ENCODE measurements at regions not wholly inside any gene's neighbourhood (a gene's known extent, or its start where the extent isn't known, plus 50 kb on each side); places are given as distances from the start of the nearest gene placed in this dataset.

DNA sequence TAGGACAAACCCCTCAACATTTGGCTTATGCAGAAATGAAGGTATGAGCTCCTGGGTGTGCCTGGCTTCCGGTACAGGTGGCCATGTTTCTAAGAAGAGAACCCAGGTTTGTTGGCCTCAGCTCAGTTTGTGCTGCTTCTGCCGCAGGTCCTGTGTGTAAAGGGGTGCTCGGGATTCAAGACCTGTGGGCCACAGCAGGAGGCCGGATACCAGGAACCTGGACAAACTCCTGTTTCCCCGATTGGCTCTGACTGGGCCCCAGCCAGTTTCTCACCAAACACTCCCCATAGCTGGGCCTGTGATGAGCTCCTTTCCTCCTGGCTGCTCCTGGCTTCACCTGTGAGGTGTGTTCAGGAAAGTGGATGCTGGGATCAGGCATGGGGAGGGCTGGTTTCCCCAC, 271.2 kb upstream of the IRX2 start:
- no peak for ATAC-seq
- no peak for DNase-seq

- no peak for DNase-seq
- ATAC-seq, result no peak
Measured at GRCh38 chr5:3020426-3020825, 268.9 kb upstream of the IRX2 start.

DNA sequence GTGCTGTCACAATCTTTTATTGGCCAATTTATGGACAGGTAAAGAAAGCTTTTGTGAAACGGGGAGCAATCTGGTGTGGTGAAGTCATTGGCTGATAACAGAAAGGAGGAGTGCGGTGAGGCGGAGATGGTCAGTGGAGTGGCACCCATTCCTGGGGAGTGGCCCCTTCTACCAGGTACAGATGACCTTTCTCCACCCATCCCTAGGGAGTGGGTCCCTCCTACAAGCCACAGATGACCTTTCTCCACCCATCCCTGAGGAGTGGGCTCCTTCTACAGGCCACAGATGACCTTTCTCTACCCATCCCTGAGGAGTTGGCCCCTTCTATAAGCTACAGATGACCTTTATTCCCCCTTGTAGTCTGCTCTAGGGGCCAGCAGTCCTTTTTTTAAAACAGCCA, 267.6 kb upstream of the IRX2 start:
- no peak for ATAC-seq
- no peak for DNase-seq

DNA sequence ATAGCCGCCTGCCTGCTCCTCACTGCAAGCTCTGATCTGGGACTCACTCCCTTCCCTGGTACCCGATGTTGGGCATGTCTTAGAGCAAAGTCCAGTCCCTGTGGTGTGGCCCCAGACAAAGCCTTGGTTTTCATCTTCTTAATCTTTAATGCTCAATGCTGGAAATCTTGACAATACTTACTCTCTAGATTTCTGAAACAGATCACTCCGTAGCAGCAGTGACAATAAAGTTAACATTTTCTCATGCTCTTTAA, 260.2 kb upstream of the IRX2 start:
- ATAC-seq, result no peak
- DNase-seq, result no peak

DNA sequence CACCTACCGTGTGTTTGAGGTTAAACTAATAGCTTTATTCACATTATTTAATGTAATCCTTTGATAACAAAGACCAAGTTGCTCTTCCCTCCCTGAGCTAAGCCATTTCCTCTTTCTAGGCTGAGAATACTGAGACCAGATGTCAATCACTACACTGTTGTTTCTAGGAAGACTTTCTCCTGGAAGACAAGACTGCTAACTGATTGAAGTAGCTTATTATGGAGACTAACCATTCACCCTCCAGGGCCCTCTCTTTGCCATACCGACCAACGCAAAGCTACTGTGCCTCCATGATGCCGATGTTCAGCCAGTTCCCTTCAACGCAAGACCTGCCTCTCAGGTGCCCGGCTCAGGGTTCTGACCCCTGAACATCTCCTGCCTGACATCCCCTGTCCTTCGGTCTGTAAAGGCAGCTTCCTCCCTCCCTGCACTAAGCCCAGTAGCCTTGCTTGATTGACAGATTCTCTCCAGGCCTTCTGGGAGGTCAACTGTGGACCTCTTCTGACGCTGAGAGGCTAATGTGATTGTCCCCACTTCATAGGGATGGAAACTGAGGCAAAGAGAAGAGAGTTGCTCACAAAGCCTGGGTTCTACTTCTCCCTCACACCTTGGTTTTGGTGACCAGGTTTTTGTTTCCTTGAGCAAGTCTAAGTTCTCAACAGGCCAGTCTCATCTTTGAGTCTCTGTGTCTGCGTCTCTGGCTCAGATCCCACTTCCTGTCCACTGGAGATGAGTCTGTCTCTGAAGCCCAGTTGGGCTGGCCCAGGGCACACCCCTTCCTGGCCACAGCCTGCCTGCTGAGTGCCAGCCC, 259.7 kb upstream of the IRX2 start:
- ATAC-seq, result no peak
- no peak for DNase-seq

DNA sequence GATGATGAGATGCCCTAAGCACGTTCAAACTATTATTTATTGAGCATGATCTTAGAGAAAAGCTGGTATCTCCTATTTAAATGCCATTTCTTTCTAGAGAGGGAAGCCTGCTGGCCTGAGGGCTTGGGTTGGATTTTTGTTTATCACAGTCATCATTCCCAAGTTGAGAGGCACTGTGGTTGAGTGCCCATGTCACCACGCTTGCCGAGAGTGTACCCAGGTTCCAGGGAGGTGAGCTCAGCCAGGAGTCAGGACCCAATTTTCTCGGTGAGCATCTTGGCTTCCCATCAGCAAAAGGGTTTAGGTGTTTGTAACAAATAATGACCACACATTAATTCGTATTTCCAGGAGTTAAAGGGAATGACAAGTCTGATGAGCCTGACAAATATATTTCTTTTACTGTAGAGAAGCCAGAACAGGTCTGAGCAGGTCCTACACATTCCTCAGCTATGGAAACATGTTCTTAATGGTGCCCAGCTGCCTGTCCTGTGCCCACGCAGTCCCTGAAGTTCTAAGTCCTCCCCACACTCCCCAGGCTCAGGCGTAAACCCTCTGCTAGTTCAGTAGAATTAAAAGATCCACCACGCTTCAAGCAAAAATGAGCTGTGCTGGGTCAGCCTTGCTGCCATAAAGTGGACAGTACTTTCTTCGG, 258.9 kb upstream of the IRX2 start:
- no peak for DNase-seq
- ATAC-seq, result no peak

DNA sequence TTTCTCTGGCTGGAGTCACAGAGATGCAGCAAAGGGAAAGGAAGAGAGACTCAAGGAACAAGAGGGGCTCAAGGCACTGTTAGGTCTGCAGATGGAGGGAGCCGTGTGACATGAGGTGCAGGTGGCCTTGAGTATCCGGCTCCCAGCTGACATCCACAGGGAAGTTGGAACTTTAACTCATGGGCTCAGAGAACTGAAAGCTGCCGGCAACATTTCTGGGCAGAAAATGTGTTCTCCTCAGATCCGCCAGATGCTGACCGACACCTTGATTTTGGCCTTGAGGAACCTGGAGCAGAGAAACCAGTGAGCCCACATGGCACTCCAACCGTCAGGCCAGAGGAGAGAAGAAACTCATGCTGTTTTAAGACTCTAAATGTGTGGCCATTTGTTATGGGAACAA, 258.1 kb upstream of the IRX2 start:
- no peak for ATAC-seq
- no peak for DNase-seq

GRCh38 chr5:3007577-3007976, 256.1 kb upstream of the IRX2 start:
- ATAC-seq (no peak), DNase-seq (no peak)

GRCh38 chr5:3006961-3007551, 255.6 kb upstream of the IRX2 start:
- no peak for DNase-seq
- no peak for ATAC-seq

- no peak for ATAC-seq
- DNase-seq, result no peak
Measured at GRCh38 chr5:3006526-3006925, 255.0 kb upstream of the IRX2 start.

DNA sequence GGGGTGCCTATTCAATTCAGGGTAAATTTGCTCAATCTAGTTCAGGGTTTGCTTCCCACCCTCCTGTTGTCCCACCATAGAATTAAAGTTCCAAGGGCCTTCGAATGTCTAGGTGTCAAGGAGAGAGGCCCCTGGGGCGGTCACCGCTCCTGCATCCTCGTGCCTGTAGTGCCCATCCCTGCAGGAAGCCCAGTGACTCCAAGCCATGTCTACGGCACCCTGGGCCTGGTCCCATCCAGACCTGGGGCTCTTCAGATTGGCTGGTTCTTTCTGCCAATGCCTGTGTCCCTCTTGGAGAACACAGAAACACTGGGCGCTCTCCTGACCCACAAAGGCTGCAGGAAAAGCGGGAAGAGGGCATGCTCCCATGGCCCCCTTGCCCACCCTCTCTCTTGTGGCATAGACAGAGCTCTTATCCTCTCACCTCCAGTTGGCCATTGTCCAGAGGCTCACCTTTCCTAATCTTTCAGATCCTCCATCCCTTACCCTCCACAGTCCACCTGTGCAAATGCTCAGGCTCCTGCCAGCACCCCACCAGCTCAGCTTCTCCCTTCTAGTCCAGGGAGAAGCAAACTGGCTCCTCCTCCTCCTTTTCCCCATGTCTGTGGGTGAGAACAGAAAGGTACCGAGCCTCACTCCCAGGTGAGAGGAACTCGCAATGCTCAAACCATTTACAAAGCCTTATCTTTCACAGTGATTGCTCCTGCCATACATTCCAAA, 253.0 kb upstream of the IRX2 start:
- DNase-seq, result no peak
- ATAC-seq, result no peak

DNA sequence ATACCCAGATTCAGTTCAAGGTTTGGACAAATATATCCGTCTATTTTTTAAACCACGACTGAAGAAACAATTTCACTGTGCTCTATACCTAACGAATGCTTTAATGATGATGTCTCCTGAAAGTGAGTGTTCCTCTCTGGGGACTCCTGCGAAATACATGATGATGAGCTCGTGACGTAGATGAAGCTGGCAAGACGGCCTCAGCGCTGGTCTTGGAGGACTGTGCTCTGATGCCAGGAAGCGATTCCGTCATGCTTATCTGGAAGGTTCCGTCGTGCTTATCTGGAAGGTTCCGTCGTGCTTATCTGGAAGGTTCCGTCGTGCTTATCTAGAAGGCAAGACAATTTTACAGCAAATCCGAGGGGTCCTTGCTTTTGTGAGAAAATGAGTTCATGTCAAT, 250.8 kb upstream of the IRX2 start:
- no peak for DNase-seq
- no peak for ATAC-seq

- DNase-seq (no peak), ATAC-seq (no peak)
Measured at GRCh38 chr5:3000631-3001030, 249.2 kb upstream of the IRX2 start.

GRCh38 chr5:2999926-3000325, 248.4 kb upstream of the IRX2 start:
- no peak for DNase-seq
- no peak for ATAC-seq

DNA sequence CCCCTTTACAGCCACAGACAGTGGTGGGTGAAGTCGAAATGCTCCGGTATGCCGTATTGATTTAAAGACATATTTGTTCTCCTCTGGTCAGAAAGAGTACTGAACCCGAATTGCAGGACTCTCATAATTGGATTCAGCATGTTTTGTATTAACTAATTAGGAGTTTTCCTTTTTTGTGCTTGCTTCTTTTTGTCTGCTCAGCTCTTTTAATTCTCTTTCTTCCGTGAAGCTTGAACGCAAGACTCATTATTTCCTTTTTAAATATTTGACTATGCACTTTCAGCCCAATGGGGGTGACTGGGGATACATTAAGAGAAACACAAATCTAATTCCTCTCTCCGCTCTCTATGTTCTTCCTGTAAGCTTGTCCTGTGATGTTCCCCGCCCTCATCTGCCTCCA, 246.6 kb upstream of the IRX2 start:
- ATAC-seq (no peak), DNase-seq (no peak)

- ATAC-seq (no peak), DNase-seq (no peak)
Measured at GRCh38 chr5:2997179-2997578, 245.7 kb upstream of the IRX2 start.

DNA sequence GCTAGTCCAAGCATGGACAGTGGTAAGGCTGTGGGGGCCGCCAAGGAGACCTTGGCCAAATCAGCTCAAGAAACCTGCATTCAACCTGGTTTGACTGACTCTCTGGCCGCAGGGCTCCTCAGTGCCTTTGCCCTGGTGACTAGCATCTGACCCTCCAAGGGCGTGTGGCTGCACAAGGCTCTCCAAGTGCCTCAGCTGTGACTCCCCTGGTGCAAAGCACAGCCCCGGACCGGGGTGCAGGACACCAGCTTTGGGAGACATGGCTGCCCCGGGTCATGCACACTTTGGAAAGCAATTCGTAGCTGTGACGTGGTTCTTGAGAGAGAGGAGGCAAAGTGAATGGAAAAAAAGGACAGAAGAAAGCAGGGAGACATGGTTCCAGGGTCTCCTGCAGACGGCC, 245.2 kb upstream of the IRX2 start:
- DNase-seq (no peak), ATAC-seq (no peak)

DNA sequence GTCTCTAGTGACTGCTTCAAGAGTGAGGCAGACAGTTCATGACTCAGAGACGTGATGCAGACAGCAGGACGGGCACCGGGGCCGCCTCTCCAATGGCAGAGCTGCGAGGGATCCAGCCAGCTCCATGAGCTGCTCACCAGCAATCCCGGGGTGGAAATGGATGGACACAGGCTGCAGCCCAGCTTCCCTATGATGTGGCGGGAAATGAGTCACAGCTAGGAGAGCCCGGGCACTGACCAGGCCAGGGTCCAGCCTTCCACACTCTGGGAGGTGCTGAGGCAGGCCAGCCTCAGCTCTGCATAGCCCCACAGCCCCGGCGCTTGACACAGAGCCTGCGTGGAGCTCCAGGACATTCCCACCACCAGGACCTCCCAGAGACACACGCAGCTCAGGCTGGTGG, 244.8 kb upstream of the IRX2 start:
- ATAC-seq (no peak), DNase-seq (no peak)

- ATAC-seq (no peak), DNase-seq (no peak)
Measured at GRCh38 chr5:2995667-2996066, 244.2 kb upstream of the IRX2 start.

DNA sequence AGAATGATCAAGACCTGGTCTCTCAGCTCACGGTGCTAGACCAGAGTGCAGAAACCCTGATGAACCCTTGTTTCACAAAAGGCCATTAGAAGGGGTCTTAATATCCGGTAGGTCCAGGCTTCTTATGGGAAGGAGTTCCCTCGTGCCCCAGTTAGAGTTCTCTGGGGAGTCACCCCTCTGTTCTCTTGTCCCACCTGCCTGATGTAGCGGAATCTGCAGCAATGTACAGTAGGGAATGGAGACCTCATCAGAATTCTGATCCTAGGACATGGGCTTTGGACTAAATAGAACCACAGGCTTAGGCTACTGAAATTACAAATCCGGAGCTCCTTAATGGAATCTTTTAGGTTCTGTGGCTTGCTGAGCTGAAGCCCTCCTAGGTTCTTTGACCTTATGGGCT, 243.6 kb upstream of the IRX2 start:
- no peak for DNase-seq
- no peak for ATAC-seq

DNA sequence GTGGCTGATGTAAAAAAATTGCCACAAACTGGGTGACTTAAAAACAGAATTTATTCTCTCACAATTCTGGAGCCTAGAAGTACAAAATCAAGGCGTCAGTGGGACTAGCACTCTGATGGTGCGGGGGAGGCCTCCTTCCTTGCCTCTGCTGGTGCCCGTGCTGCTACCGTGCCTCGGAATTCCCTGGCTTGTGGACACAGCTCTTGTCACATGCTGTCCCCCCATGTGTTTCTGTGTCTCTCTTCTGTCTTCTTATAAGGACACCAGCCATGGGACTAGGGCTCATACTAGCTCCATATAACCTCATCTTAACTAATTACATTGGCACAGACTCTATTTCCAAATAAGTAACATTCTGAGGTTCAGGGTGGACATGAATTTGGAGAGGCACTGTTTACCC, 242.3 kb upstream of the IRX2 start:
- ATAC-seq, result no peak

GRCh38 chr5:2993301-2993700, 241.8 kb upstream of the IRX2 start:
- ATAC-seq (no peak), DNase-seq (no peak)

More for the DNA sequence above, 242.3 kb upstream of the IRX2 start:
- no peak for DNase-seq

GRCh38 chr5:2992806-2993205, 241.3 kb upstream of the IRX2 start:
- ATAC-seq, result no peak

More at GRCh38 chr5:2992806-2993205, 241.3 kb upstream of the IRX2 start:
- no peak for DNase-seq

Measured in stimulated activated naive CD8-positive, alpha-beta T cell treated with anti-CD3 and anti-CD28 coated beads, Interleukin-15, Interleukin-2, amounts not matched to agents 100 U/mL and 50 U/mL, for 24 hours (primary cell).